NB4 (cell line): ENCODE measurements at regions not wholly inside any gene's neighbourhood (a gene's known extent, or its start where the extent isn't known, plus 50 kb on each side); places are given as distances from the start of the nearest gene placed in this dataset.
"Not testable (repeated sequence)": the region's sequence is repeated elsewhere in the genome, so short reads cannot be mapped to it uniquely, and the experiment has no call there.

Experiments used
- CTCF ChIP-seq: IDR thresholded peaks from one replicate; pipeline ENCODE4 v1.5.1; 2012; ENCODE audit warnings: low read depth, low read length
- MYC ChIP-seq: IDR thresholded peaks from 2 replicates; pipeline ENCODE4 v1.6.1; 2011; ENCODE audit warnings: low read depth, low read length
- POLR2A ChIP-seq: IDR thresholded peaks from 2 replicates; pipeline ENCODE4 v1.6.1; 2011; ENCODE audit warnings: mild to moderate bottlenecking; ENCODE audit not compliant: insufficient read length; ENCODE audit errors: extremely low read depth
- TF ChIP-seq, protein P1 (sequence below): IDR thresholded peaks from 2 replicates; pipeline ENCODE4 v1.6.1; 2011; ENCODE audit warnings: low read depth, low read length

- not testable (repeated sequence) for TF ChIP-seq POLR2A, CTCF, MYC
- TF ChIP-seq, protein P1, sequence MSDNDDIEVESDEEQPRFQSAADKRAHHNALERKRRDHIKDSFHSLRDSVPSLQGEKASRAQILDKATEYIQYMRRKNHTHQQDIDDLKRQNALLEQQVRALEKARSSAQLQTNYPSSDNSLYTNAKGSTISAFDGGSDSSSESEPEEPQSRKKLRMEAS = not testable (repeated sequence)
Observed at GRCh38 chr6:40867527-40867926, 171.5 kb downstream of the UNC5CL start.
